ENCODE measurements at regions not wholly inside any gene's neighbourhood (a gene's known extent, or its start where the extent isn't known, plus 50 kb on each side); places are given as distances from the start of the nearest gene placed in this dataset.
"Not testable (repeated sequence)": the region's sequence is repeated elsewhere in the genome, so short reads cannot be mapped to it uniquely, and the experiment has no call there.

DNA sequence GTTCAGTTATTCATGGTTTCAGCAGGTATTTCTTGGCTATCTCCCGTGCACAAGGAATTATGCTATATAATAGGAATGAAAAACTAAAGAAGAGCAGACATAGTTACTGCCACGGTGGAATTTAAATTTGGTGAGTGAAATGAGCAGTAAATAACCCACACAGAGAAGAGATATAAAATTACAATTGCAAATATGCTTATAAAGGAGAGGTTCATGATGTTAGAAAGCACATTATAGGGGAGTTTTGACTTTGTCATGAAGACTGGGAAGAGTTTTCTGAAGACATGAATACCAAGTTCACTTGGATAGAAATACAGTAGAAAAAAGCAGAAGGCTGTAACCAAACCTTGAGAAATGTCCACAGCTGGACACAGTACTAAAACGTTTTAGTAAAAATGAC lies 712.0 kb upstream of the AADAT start:
- Histone ChIP-seq H3K4me2 (no peak overlapping the region), H3K9me3 (no peaks in the 10 kb centered on the region), H3K4me1 (no peaks in the 10 kb centered on the region), H3K27ac (no peak overlapping the region), H3K4me3 (no peak overlapping the region)
- ATAC-seq (no peak), FAIRE-seq (no peak), DNase-seq (ENCODE audit: low read depth in 1 of 2, low spot score in 1 of 2) (no peak)
- ChIA-PET POLR2A (no interaction called here), CTCF (no interaction called here)
- 8% methylated on average over 3 of the region's 3 CpGs for WGBS (ENCODE audit: missing lambda C conversion rate)
- TF ChIP-seq EHMT2 (IDR thresholded peaks at IDR 0.05; ENCODE audit: low read depth) (no peak), GATA3 (IDR thresholded peaks at IDR 0.05; ENCODE audit: borderline replicate concordance) (no peak), CBX2 (IDR thresholded peaks at IDR 0.05; ENCODE audit: borderline replicate concordance, low read depth) (no peak), HDAC2 (IDR thresholded peaks at IDR 0.05) (no peak)

DNA sequence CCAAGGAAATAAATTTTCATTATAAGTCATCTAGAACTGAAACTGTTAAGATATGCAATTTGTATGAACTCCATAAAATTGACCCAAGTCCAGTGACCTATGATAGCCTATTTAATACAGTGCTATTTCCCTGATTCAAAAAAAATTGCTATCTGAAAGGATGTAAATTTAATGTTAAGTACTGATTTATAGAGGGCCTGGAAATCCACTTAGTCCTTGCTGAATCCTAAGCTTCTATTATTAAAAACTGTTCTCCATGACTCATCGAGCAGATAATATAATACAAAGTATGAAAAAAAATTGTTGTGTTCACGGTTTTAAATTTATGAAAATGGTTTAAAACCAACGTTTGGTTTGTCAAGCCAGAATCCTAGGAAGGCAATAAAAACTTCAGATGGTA lies 704.8 kb upstream of the AADAT start:
- POLR2A ChIA-PET: no interaction called here
- no peak overlapping the region for H3K4me3 ChIP-seq
- DNase-seq (ENCODE audit: low read depth in 1 of 2, low spot score in 1 of 2) (no peak), ATAC-seq (no peak), FAIRE-seq (no peak)
- TF ChIP-seq RAD21 (conservative IDR thresholded peaks at IDR 0.05 in 1 of 2, IDR thresholded peaks at IDR 0.05 in 1 of 2): no peak
- no peak for TF ChIP-seq PHF8 (IDR thresholded peaks at IDR 0.05; ENCODE audit: borderline replicate concordance, low read depth)
- no peak for TF ChIP-seq EHMT2 (IDR thresholded peaks at IDR 0.05; ENCODE audit: low read depth)
- TF ChIP-seq HDAC2 (IDR thresholded peaks at IDR 0.05): no peak
- no peak for TF ChIP-seq TFCP2L1 (CRISPR knock-in tag; IDR thresholded peaks at IDR 0.05)
- TF ChIP-seq NPAS2 (CRISPR knock-in tag; IDR thresholded peaks at IDR 0.05; ENCODE audit: borderline replicate concordance): no peak
- TF ChIP-seq, protein P1, sequence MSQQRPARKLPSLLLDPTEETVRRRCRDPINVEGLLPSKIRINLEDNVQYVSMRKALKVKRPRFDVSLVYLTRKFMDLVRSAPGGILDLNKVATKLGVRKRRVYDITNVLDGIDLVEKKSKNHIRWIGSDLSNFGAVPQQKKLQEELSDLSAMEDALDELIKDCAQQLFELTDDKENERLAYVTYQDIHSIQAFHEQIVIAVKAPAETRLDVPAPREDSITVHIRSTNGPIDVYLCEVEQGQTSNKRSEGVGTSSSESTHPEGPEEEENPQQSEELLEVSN (IDR thresholded peaks at IDR 0.05; ENCODE audit: borderline replicate concordance, low read depth): no peak
- TF ChIP-seq KDM5A (IDR thresholded peaks at IDR 0.05): no peak
- WGBS (ENCODE audit: missing lambda C conversion rate): 5% methylated on average over 3 of the region's 3 CpGs
- CTCF ChIA-PET: no interaction called here
- H3K4me2 ChIP-seq: no peak overlapping the region
- no peaks in the 10 kb centered on the region for H3K9me3 ChIP-seq
- no peak overlapping the region for H3K27ac ChIP-seq
- H3K4me1 ChIP-seq: no peaks in the 10 kb centered on the region

DNA sequence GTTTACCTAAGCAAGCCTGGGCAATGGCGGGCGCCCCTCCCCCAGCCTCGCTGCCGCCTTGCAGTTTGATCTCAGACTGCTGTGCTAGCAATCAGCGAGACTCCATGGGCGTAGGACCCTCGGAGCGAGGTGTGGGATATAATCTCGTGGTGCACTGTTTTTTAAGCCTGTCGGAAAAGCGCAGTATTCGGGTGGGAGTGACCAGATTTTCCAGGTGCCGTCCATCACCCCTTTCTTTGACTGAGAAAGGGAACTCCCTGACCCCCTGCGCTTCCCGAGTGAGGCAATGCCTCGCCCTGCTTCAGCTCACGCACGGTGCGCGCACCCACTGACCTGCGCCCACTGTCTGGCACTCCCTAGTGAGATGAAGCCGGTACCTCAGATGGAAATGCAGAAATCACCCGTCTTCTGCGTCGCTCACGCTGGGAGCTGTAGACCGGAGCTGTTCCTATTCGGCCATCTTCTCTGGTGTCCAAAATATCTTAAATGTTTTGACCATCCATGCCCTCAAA lies 698.8 kb upstream of the AADAT start:
- H3K9me3 ChIP-seq; ATAC-seq; CTCF ChIA-PET; H3K4me3 ChIP-seq; DNase-seq (ENCODE audit: low read depth in 1 of 2, low spot score in 1 of 2); H3K4me1 ChIP-seq; H3K4me2 ChIP-seq; FAIRE-seq; H3K27ac ChIP-seq; POLR2A ChIA-PET: not testable (repeated sequence)
- 59% methylated on average over 15 of the region's 28 CpGs for WGBS (ENCODE audit: missing lambda C conversion rate)

DNA sequence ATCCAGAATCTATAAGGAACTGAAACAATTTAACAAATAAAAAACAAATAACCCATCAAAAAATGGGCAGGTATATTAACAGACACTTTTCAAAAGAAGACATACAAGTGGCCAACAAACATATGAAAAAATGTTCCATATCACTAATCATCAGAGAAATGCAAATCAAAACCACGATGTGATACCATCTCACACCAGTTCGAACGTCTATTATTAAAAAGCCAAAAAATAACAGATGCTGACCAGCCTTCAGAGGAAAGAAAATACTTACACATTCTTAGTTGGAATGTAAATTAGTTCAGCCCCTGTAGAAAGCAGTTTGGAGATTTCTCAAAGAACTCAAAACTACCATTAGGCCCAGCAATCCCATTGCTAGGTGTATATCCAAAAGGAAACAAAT lies 687.9 kb upstream of the AADAT start:
- CTCF ChIA-PET: no interaction called here
- FAIRE-seq: no peak
- WGBS (ENCODE audit: missing lambda C conversion rate): 18% methylated on average over 3 of the region's 3 CpGs

DNA sequence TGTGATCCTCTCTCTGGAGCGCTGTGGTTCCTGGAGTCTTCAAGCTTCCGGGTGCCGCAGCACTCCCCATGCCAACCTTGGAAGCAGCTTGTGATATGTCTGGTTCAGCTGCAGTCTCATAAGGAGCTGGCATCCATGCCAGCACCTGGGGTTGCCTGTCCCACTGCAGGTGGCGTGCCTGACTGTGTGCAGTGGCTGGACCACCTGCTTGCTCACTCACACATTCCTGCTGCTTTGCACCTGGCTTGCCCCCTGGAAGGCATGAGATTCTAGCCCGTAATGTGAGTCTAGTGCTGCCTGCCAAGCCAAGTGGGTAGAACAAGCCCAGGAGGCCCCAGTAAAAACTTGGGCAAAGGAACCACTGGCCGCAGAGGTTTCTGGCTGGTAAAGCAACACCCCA lies 687.2 kb upstream of the AADAT start:
- no peak for TF ChIP-seq KDM5A (IDR thresholded peaks at IDR 0.05)
- TF ChIP-seq, protein P2, sequence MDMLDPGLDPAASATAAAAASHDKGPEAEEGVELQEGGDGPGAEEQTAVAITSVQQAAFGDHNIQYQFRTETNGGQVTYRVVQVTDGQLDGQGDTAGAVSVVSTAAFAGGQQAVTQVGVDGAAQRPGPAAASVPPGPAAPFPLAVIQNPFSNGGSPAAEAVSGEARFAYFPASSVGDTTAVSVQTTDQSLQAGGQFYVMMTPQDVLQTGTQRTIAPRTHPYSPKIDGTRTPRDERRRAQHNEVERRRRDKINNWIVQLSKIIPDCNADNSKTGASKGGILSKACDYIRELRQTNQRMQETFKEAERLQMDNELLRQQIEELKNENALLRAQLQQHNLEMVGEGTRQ (IDR thresholded peaks at IDR 0.05): no peak
- TF ChIP-seq EHF (CRISPR knock-in tag; IDR thresholded peaks at IDR 0.05): no peak
- TF ChIP-seq BHLHE40 (IDR thresholded peaks at IDR 0.05; ENCODE audit: low read depth, low read length): no peak
- TF ChIP-seq, protein P3, sequence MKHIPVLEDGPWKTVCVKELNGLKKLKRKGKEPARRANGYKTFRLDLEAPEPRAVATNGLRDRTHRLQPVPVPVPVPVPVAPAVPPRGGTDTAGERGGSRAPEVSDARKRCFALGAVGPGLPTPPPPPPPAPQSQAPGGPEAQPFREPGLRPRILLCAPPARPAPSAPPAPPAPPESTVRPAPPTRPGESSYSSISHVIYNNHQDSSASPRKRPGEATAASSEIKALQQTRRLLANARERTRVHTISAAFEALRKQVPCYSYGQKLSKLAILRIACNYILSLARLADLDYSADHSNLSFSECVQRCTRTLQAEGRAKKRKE (CRISPR knock-in tag; IDR thresholded peaks at IDR 0.05; ENCODE audit: low read depth): no peak
- TF ChIP-seq CEBPB (IDR thresholded peaks at IDR 0.05): no peak
- no peak for TF ChIP-seq HEYL (CRISPR knock-in tag; IDR thresholded peaks at IDR 0.05)
- TF ChIP-seq, protein P4, sequence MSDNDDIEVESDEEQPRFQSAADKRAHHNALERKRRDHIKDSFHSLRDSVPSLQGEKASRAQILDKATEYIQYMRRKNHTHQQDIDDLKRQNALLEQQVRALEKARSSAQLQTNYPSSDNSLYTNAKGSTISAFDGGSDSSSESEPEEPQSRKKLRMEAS (IDR thresholded peaks at IDR 0.05): no peak
- no peak for TF ChIP-seq EHMT2 (IDR thresholded peaks at IDR 0.05; ENCODE audit: low read depth)
- TF ChIP-seq NPAS2 (CRISPR knock-in tag; IDR thresholded peaks at IDR 0.05; ENCODE audit: borderline replicate concordance): no peak
- TF ChIP-seq MYC (IDR thresholded peaks at IDR 0.05; ENCODE audit: borderline replicate concordance, low read length): no peak
- no peak for TF ChIP-seq NFE2L2 (conservative IDR thresholded peaks at IDR 0.05; ENCODE audit: low read length)
- no peak overlapping the region for H3K4me2 ChIP-seq
- ChIA-PET POLR2A (no interaction called here), CTCF (no interaction called here)
- ATAC-seq (no peak), DNase-seq (ENCODE audit: low read depth in 1 of 2, low spot score in 1 of 2) (no peak), FAIRE-seq (no peak)
- H3K4me1 ChIP-seq: no peaks in the 10 kb centered on the region
- no peaks in the 10 kb centered on the region for H3K9me3 ChIP-seq
- H3K4me3 ChIP-seq: no peak overlapping the region
- WGBS (ENCODE audit: missing lambda C conversion rate): 75% methylated on average over 5 of the region's 6 CpGs
- no peak overlapping the region for H3K27ac ChIP-seq

More for the DNA sequence above, 687.9 kb upstream of the AADAT start:
- H3K4me1 ChIP-seq: no peaks in the 10 kb centered on the region
- no peaks in the 10 kb centered on the region for H3K9me3 ChIP-seq
- DNase-seq (ENCODE audit: low read depth in 1 of 2, low spot score in 1 of 2) (no peak), ATAC-seq (no peak)
- TF ChIP-seq RARB (CRISPR knock-in tag; IDR thresholded peaks at IDR 0.05): no peak
- TF ChIP-seq HOXB13 (CRISPR knock-in tag; IDR thresholded peaks at IDR 0.05; ENCODE audit: low read depth): no peak
- no peak for TF ChIP-seq TP53 (CRISPR knock-in tag; IDR thresholded peaks at IDR 0.05)
- no peak for TF ChIP-seq KDM5A (IDR thresholded peaks at IDR 0.05)
- no peak for TF ChIP-seq CHD2 (IDR thresholded peaks at IDR 0.05; ENCODE audit: low read length, partially characterized antibody)
- no peak for TF ChIP-seq CBX8 (IDR thresholded peaks at IDR 0.05)
- TF ChIP-seq ZFP36 (IDR thresholded peaks at IDR 0.05; ENCODE audit: borderline replicate concordance, partially characterized antibody): no peak
- H3K4me2 ChIP-seq: no peak overlapping the region
- H3K27ac ChIP-seq: no peak overlapping the region
- no peak overlapping the region for H3K4me3 ChIP-seq
- POLR2A ChIA-PET: no interaction called here

Data from A549 (cell line).